ENCODE measurements at regions not wholly inside any gene's neighbourhood (a gene's known extent, or its start where the extent isn't known, plus 50 kb on each side); places are given as distances from the start of the nearest gene placed in this dataset.

DNA sequence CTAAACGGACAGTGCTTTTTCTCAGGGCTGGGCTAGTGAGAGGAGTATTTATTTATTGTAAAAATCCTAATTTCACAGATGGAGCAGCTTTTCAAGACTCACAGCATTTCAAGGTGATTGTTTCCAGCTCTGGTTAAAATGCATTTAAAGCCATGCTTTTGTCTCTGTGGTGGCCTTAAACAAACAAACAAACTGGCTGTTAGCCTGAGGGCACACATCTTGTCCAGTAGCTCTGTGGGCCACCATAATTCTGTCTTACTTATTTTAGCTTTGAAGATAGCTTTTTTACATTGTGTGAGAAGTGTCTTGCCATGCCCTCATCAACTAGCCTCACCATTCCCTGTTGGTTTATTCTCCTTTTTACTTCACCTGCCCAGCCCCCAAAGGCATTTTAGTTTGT, 218.2 kb downstream of the PSAT1 start:
- TF ChIP-seq, protein P1, sequence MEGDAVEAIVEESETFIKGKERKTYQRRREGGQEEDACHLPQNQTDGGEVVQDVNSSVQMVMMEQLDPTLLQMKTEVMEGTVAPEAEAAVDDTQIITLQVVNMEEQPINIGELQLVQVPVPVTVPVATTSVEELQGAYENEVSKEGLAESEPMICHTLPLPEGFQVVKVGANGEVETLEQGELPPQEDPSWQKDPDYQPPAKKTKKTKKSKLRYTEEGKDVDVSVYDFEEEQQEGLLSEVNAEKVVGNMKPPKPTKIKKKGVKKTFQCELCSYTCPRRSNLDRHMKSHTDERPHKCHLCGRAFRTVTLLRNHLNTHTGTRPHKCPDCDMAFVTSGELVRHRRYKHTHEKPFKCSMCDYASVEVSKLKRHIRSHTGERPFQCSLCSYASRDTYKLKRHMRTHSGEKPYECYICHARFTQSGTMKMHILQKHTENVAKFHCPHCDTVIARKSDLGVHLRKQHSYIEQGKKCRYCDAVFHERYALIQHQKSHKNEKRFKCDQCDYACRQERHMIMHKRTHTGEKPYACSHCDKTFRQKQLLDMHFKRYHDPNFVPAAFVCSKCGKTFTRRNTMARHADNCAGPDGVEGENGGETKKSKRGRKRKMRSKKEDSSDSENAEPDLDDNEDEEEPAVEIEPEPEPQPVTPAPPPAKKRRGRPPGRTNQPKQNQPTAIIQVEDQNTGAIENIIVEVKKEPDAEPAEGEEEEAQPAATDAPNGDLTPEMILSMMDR (IDR thresholded peaks at IDR 0.05) = no peak

DNA sequence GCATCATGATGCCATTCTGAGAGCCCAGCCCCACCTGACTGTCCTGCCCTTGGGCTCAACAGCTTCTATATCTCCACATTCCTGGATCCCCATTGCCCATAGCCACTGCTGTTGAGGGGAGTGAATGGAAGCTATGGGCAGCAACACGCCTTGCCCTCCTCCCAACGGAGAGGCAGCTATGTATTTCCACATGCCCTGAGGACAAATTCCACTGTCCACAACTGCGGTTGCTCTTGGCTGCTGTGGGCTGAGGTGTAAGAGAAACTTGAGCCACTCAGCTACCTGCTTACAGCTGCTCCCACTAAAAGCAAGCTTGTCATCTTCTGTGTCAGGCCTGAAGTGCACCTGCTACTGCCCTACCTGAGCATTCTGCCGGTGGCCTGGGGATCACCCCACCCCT, 222.9 kb downstream of the PSAT1 start:
- TF ChIP-seq, protein P1 (IDR thresholded peaks at IDR 0.05) = no peak

GRCh38 chr9:78521680-78522079, 224.8 kb downstream of the PSAT1 start:
- TF ChIP-seq, protein P1 (IDR thresholded peaks at IDR 0.05) = no peak

GRCh38 chr9:78525986-78526560, 229.1 kb downstream of the PSAT1 start:
- TF ChIP-seq, protein P1 (IDR thresholded peaks at IDR 0.05) = no peak

- TF ChIP-seq, protein P1 (IDR thresholded peaks at IDR 0.05) = no peak
Observed at GRCh38 chr9:78533500-78533899, 236.6 kb downstream of the PSAT1 start.

- TF ChIP-seq, protein P1 (IDR thresholded peaks at IDR 0.05) = no peak
Observed at GRCh38 chr9:78539188-78539587, 242.3 kb downstream of the PSAT1 start.

DNA sequence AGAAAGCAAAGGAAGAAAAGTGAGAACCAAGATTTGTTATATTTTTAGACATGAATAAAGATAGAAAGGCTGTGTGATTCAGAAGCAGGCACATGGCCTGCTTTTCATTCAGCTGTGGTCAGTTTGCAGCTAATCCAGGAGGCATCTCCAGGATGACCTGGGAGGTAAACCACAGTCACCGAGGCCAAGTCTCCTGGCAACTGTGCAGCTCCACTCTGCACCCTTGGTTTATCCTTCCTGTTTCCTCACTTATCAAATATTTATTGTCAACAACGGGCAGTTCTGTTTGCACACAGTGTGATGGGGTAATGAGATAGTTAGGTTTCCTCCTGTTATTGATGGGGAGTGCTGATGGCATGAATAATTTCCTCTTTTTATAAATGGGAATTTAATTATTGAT, 243.0 kb downstream of the PSAT1 start:
- TF ChIP-seq, protein P1 (IDR thresholded peaks at IDR 0.05) = no peak

GRCh38 chr9:78541868-78542443, 245.0 kb downstream of the PSAT1 start:
- TF ChIP-seq, protein P1 (IDR thresholded peaks at IDR 0.05) = no peak

Data from LNCAP (cell line).